BLaER1 (cell line): ENCODE measurements at regions not wholly inside any gene's neighbourhood (a gene's known extent, or its start where the extent isn't known, plus 50 kb on each side); places are given as distances from the start of the nearest gene placed in this dataset.

Experiments
- H3K27ac ChIP-seq: shearing (Covaris generic); formaldehyde crosslinking; 2 replicates; pipeline ENCODE4 v1.8.1; 2022
- H3K27me3 ChIP-seq: shearing (Covaris generic); formaldehyde crosslinking; 2 replicates; pipeline ENCODE4 v1.8.1; 2022
- H3K36me3 ChIP-seq: shearing (Covaris generic); formaldehyde crosslinking; 2 replicates; pipeline ENCODE4 v1.8.1; 2022
- H3K4me1 ChIP-seq: shearing (Covaris generic); formaldehyde crosslinking; 2 replicates; pipeline ENCODE4 v1.8.1; 2022
- H3K4me2 ChIP-seq: shearing (Covaris generic); formaldehyde crosslinking; 2 replicates; pipeline ENCODE4 v1.8.1; 2022
- H3K4me3 ChIP-seq: shearing (Covaris generic); formaldehyde crosslinking; 2 replicates; pipeline ENCODE4 v1.8.1; 2022
- H3K9ac ChIP-seq: shearing (Covaris generic); formaldehyde crosslinking; 2 replicates; pipeline ENCODE4 v1.8.1; 2022
- H3K9me3 ChIP-seq: shearing (Covaris generic); formaldehyde crosslinking; 2 replicates; pipeline ENCODE4 v1.8.1; 2022
- H4K20me1 ChIP-seq: shearing (Covaris generic); formaldehyde crosslinking; 2 replicates; pipeline ENCODE4 v1.8.1; 2022
- Cebpa-rat ChIP-seq: shearing (Covaris generic); IDR thresholded peaks from 2 replicates; pipeline ENCODE4 v1.8.1; 2022

- no peak overlapping the region for H3K9ac ChIP-seq
- no peaks in the 10 kb centered on the region for H3K36me3 ChIP-seq
- no peaks in the 10 kb centered on the region for H3K27me3 ChIP-seq
- no peaks in the 10 kb centered on the region for H3K9me3 ChIP-seq
- no peaks in the 10 kb centered on the region for H3K4me1 ChIP-seq
- no peaks in the 10 kb centered on the region for H4K20me1 ChIP-seq
- no peak overlapping the region for H3K4me3 ChIP-seq
- no peak overlapping the region for H3K27ac ChIP-seq
- no peak overlapping the region for H3K4me2 ChIP-seq
- TF ChIP-seq Cebpa-rat = no peak
Observed at GRCh38 chr5:21168557-21168956, 1180.6 kb upstream of the CDH18 start.

DNA sequence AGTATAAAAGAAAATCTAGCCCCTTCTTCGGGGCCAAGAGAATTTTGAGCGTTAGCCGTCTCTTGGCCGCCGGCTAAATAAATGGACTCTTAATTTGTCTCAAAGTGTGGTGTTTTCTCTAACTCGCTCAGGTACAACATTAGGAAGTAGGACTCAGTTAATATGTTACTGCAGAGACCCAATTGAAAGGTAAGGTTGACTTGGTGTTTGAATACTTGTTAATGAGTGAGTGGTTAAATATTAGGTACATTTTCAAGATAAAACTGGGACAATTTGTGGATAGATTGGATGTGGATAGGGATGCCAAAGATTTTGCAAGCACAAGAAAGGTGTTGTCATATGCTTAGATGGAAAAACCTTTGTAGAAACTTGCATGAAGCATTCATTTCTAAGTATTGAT is 1177.3 kb upstream of the CDH18 start:
- no peaks in the 10 kb centered on the region for H4K20me1 ChIP-seq
- H3K4me3 ChIP-seq = no peak overlapping the region
- no peak for TF ChIP-seq Cebpa-rat
- no peak overlapping the region for H3K27ac ChIP-seq
- H3K9me3 ChIP-seq = no peaks in the 10 kb centered on the region
- H3K4me2 ChIP-seq = no peak overlapping the region
- H3K27me3 ChIP-seq = no peaks in the 10 kb centered on the region
- H3K4me1 ChIP-seq = no peaks in the 10 kb centered on the region
- H3K9ac ChIP-seq = no peak overlapping the region
- H3K36me3 ChIP-seq = no peaks in the 10 kb centered on the region

GRCh38 chr5:21164425-21164824 is 1176.4 kb upstream of the CDH18 start:
- H3K9ac ChIP-seq = no peak overlapping the region
- no peaks in the 10 kb centered on the region for H3K27me3 ChIP-seq
- no peaks in the 10 kb centered on the region for H3K9me3 ChIP-seq
- no peak overlapping the region for H3K27ac ChIP-seq
- no peak overlapping the region for H3K4me2 ChIP-seq
- no peaks in the 10 kb centered on the region for H4K20me1 ChIP-seq
- H3K4me3 ChIP-seq = no peak overlapping the region
- no peaks in the 10 kb centered on the region for H3K4me1 ChIP-seq
- H3K36me3 ChIP-seq = no peaks in the 10 kb centered on the region
- TF ChIP-seq Cebpa-rat = no peak

GRCh38 chr5:21159510-21160059 is 1171.6 kb upstream of the CDH18 start:
- H3K4me2 ChIP-seq = no peak overlapping the region
- H4K20me1 ChIP-seq = no peaks in the 10 kb centered on the region
- TF ChIP-seq Cebpa-rat = no peak
- no peaks in the 10 kb centered on the region for H3K27me3 ChIP-seq
- no peak overlapping the region for H3K4me3 ChIP-seq
- H3K9ac ChIP-seq = no peak overlapping the region
- H3K27ac ChIP-seq = no peak overlapping the region
- no peaks in the 10 kb centered on the region for H3K36me3 ChIP-seq
- H3K9me3 ChIP-seq = no peaks in the 10 kb centered on the region
- H3K4me1 ChIP-seq = no peaks in the 10 kb centered on the region

GRCh38 chr5:21154526-21154925 is 1166.5 kb upstream of the CDH18 start:
- Histone ChIP-seq H3K4me2 (no peak overlapping the region), H3K4me1 (no peaks in the 10 kb centered on the region), H4K20me1 (no peaks in the 10 kb centered on the region), H3K27me3 (no peaks in the 10 kb centered on the region), H3K4me3 (no peak overlapping the region), H3K36me3 (no peaks in the 10 kb centered on the region), H3K27ac (no peak overlapping the region), H3K9me3 (no peaks in the 10 kb centered on the region), H3K9ac (no peak overlapping the region)
- no peak for TF ChIP-seq Cebpa-rat

DNA sequence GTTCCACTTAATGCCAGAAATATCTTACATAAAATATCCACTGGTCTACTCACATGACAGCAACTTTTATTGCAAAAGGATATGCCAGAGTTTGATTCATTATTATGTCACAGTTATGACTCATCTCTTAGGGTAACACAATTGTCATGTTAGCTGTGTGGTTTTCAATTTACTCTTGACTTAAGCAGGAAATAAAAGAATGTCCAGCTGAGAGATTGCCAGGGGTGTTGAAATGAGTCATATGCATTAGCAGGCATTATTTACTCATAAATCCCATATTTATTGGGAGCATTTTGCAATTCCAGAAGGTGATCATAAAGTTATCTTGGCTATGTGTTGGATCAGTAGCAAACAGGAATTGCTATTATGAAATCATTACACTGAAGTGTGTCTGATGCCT is 1164.6 kb upstream of the CDH18 start:
- no peak overlapping the region for H3K9ac ChIP-seq
- H3K27ac ChIP-seq = no peak overlapping the region
- no peaks in the 10 kb centered on the region for H4K20me1 ChIP-seq
- no peaks in the 10 kb centered on the region for H3K9me3 ChIP-seq
- no peak overlapping the region for H3K4me2 ChIP-seq
- no peaks in the 10 kb centered on the region for H3K36me3 ChIP-seq
- H3K27me3 ChIP-seq = no peaks in the 10 kb centered on the region
- no peak overlapping the region for H3K4me3 ChIP-seq
- TF ChIP-seq Cebpa-rat = no peak
- H3K4me1 ChIP-seq = no peaks in the 10 kb centered on the region

DNA sequence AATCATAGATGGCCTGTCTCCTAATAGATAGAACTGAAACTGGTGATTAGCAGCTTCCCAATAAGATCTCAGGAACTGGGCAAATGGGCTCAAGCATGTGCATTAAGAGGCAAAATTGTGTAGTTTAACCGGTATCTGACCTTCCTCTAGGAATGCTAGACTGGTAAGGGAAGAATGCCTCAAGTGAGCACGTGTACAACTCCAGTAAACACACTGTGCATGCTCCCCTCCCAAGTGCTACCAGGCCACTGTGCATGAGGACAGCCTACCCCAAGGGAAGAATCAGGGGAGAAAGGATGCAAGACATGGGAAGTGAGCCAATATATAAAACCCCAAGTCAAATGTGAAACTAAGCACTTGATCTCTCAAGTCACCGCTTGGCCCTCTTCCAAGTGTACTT is 1157.4 kb upstream of the CDH18 start:
- Histone ChIP-seq H3K9me3 (no peaks in the 10 kb centered on the region), H3K27ac (no peak overlapping the region), H4K20me1 (no peaks in the 10 kb centered on the region), H3K36me3 (no peaks in the 10 kb centered on the region), H3K4me1 (no peaks in the 10 kb centered on the region), H3K4me2 (no peak overlapping the region), H3K4me3 (no peak overlapping the region), H3K9ac (no peak overlapping the region), H3K27me3 (no peaks in the 10 kb centered on the region)
- TF ChIP-seq Cebpa-rat = no peak

DNA sequence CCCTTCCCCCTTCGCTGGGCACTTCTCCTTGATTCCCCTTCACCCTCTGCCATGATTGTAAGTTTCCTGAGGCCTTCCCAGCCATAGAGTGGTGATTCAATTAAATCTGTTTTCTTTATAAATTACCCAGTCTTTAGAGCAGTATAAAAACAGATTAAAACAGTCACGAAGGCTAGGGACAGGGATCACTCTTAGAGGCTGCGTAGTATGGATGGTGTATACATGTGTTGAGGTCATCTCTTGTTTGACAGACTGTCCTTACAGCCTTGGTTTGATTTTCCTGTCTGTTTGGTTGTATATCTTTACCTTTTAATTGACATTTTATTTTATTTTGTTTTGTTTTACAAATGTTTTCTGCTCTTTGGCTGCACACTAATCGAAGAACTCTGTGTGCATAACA is 1155.7 kb upstream of the CDH18 start:
- Histone ChIP-seq H3K27me3 (no peaks in the 10 kb centered on the region), H4K20me1 (no peaks in the 10 kb centered on the region), H3K4me3 (no peak overlapping the region), H3K36me3 (no peaks in the 10 kb centered on the region), H3K4me1 (no peaks in the 10 kb centered on the region), H3K4me2 (no peak overlapping the region), H3K9ac (no peak overlapping the region), H3K27ac (no peak overlapping the region), H3K9me3 (no peaks in the 10 kb centered on the region)
- no peak for TF ChIP-seq Cebpa-rat

- Histone ChIP-seq H3K4me1 (no peaks in the 10 kb centered on the region), H3K27me3 (no peaks in the 10 kb centered on the region), H3K36me3 (no peaks in the 10 kb centered on the region), H3K9ac (no peak overlapping the region), H3K4me2 (no peak overlapping the region), H4K20me1 (no peaks in the 10 kb centered on the region), H3K4me3 (no peak overlapping the region), H3K27ac (no peak overlapping the region), H3K9me3 (no peaks in the 10 kb centered on the region)
- no peak for TF ChIP-seq Cebpa-rat
Observed at GRCh38 chr5:21142791-21143190, 1154.8 kb upstream of the CDH18 start.

DNA sequence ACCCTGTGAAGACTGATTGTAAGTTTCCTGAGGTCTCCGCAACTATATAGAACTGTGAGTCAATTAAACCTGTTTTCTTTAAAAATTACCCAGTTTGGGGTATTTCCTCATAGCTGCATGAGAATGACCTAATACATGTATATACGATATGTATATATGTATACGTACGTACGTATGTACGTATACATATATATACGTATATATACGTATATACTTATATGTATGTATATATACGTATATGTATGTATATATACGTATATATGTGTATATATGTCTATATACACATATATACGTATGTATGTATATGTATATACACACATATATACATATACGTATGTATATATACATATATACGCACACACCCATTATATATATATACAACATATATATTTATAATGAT is 1153.0 kb upstream of the CDH18 start:
- Histone ChIP-seq H3K27me3 (no peaks in the 10 kb centered on the region), H3K36me3 (no peaks in the 10 kb centered on the region), H3K4me2 (no peak overlapping the region), H3K4me1 (no peaks in the 10 kb centered on the region), H3K9ac (no peak overlapping the region), H4K20me1 (no peaks in the 10 kb centered on the region), H3K4me3 (no peak overlapping the region), H3K27ac (no peak overlapping the region), H3K9me3 (no peaks in the 10 kb centered on the region)
- TF ChIP-seq Cebpa-rat = no peak

DNA sequence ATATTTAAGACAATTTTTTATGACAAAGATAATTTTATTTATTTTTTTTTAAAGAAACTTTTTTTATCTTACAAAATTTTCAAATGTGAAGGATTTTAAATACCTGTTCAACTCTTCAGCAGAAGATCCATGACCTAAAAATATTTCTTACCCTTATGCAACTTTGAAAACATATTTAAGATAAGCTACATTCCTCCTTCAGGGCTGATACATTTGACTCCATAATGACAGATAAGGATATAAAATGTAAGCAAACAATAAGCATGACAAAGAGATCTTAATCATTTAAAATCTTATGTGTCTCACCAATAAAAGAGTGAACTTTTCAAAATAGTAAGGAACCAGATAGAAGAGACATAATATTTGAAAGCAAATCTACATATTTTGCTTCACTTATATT is 1138.2 kb upstream of the CDH18 start:
- no peaks in the 10 kb centered on the region for H3K36me3 ChIP-seq
- no peaks in the 10 kb centered on the region for H3K27me3 ChIP-seq
- no peaks in the 10 kb centered on the region for H4K20me1 ChIP-seq
- no peak overlapping the region for H3K9ac ChIP-seq
- H3K4me1 ChIP-seq = no peaks in the 10 kb centered on the region
- H3K27ac ChIP-seq = no peak overlapping the region
- H3K4me3 ChIP-seq = no peak overlapping the region
- no peak overlapping the region for H3K4me2 ChIP-seq
- no peak for TF ChIP-seq Cebpa-rat
- no peaks in the 10 kb centered on the region for H3K9me3 ChIP-seq
